ENCODE measurements at regions not wholly inside any gene's neighbourhood (a gene's known extent, or its start where the extent isn't known, plus 50 kb on each side); places are given as distances from the start of the nearest gene placed in this dataset.

GRCh38 chr5:4893063-4893744 is 246.9 kb upstream of the ADAMTS16 start:
- TF ChIP-seq CTCF (IDR thresholded peaks at IDR 0.05), result no peak
- no peak for TF ChIP-seq POLR2A (IDR thresholded peaks at IDR 0.05)

Measured in thyroid gland (tissue), 4 donors.